MG63 (cell line): ENCODE measurements at regions not wholly inside any gene's neighbourhood (a gene's known extent, or its start where the extent isn't known, plus 50 kb on each side); places are given as distances from the start of the nearest gene placed in this dataset.
"Not testable (repeated sequence)": the region's sequence is repeated elsewhere in the genome, so short reads cannot be mapped to it uniquely, and the experiment has no call there.

ENCODE experiments used
- DNase-seq: peaks from one replicate; pipeline ENCODE4 v3.0.0-alpha.2; 2020
- H3K27me3 ChIP-seq: fragments of 250-450 bp; sonication (Bioruptor Pico); 2 replicates; pipeline ENCODE4 v1.5.1; 2020; ENCODE audit warnings: mild to moderate bottlenecking, moderate library complexity
- H3K36me3 ChIP-seq: fragments of 250-450 bp; sonication (Bioruptor Pico); 2 replicates; pipeline ENCODE4 v1.5.1; 2020; ENCODE audit warnings: mild to moderate bottlenecking, moderate library complexity
- H3K4me3 ChIP-seq: fragments of 250-450 bp; sonication (Bioruptor Pico); 2 replicates; pipeline ENCODE4 v1.5.1; 2020; ENCODE audit warnings: mild to moderate bottlenecking, moderate library complexity
- H3K9me3 ChIP-seq: fragments of 250-450 bp; sonication (Bioruptor Pico); 2 replicates; pipeline ENCODE4 v1.5.1; 2020; ENCODE audit warnings: mild to moderate bottlenecking, moderate library complexity

- Histone ChIP-seq H3K36me3 (no peaks in the 10 kb centered on the region), H3K27me3 (no peaks in the 10 kb centered on the region), H3K9me3 (no peaks in the 10 kb centered on the region), H3K4me3 (no peak overlapping the region)
- no peak for DNase-seq
These were observed 103.4 kb upstream of the USP47 start for GRCh38 chr11:11738370-11738769.

DNA sequence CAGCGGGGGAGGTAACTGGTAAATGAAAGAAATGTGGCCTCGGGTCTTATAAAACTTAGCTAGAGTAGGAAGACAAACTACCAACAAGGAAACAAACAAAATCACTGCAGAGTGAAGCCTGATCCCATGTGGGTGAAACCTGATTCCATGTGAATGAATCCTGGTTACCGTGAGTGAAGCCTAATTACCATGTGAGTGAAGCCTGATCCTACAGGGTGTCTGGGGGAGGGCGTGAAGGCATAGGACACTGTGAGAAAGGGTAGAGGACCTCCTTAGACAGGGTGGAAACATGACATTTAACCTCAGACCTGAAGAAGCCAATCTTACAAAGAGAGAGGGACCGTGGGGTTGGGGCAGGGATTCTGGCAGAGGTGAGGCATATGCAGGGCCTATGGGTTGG, 106.2 kb upstream of the USP47 start:
- H3K9me3 ChIP-seq = no peaks in the 10 kb centered on the region
- no peaks in the 10 kb centered on the region for H3K27me3 ChIP-seq
- DNase-seq = no peak
- H3K4me3 ChIP-seq = no peak overlapping the region
- no peaks in the 10 kb centered on the region for H3K36me3 ChIP-seq

DNA sequence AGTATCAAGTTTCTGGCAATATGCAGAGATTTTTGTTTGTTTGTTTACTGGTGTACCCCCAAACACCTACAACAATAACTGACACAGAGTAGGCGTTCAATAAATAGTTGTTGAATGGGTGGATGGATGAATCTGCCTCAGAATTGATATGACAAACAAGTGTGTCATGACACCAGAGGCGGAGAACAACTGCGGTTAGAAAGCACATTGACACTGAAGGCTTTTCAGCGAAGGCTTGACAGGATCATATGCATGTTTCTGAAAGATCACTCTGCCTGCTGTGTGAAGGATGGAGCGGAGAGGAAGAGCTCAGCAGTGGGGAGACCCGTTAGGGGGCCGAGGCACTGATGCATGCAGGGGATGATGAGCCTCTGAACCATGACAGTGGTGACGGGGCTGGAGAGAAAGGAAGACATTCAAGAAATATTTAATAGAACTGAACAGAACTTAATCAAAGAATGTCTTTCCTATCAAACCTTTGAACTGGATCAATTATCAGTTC, 108.5 kb upstream of the USP47 start:
- Histone ChIP-seq H3K36me3 (no peaks in the 10 kb centered on the region), H3K9me3 (no peaks in the 10 kb centered on the region), H3K4me3 (no peak overlapping the region), H3K27me3 (no peaks in the 10 kb centered on the region)
- no peak for DNase-seq

GRCh38 chr11:11732116-11732515, 109.7 kb upstream of the USP47 start:
- H3K27me3 ChIP-seq = 0 out of 2 replicates have a peak, but pooled peaks cover 5% of the 10 kb centered on the region
- no peak overlapping the region for H3K4me3 ChIP-seq
- H3K9me3 ChIP-seq = no peaks in the 10 kb centered on the region
- peak; percentile 19 for DNase-seq
- no peaks in the 10 kb centered on the region for H3K36me3 ChIP-seq

DNA sequence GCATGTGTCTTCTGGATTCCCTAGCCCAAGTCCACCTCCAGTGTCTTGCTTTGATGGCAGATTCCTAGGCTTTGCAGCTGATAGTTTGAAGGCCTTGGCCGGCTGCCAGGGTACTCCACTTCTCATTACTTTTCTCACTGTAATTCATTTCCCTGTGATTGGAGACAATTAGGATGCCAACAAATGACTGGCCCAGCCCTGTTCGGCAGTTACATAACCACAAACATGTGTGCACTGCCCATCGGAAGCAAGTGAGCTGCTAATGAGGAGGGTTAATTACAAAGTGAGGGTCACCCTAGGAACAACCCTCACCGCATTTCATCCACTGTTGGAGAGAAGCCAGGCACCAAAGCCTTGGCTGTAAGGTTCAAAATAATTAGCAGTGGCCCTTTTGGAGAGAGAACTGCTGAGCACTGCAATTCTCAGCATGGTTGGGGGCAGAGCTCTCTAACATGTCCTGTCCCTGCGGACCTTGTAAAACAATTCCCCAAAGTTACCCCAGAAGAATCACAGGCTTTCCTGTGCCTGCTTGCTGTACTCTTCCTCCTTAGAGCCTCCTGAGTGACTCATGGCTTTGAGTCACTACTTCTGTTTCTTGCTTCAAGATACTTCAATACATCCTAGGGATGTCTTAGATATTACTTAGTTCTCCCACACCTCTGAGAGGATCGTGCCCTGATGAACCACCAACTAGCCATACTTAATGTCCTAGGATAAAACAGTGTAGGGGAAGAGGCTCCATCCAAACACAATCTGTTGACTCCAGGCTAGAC, 109.7 kb upstream of the GALNT18 start:
- peak; percentile 32 for DNase-seq
- H3K36me3 ChIP-seq = no peaks in the 10 kb centered on the region

GRCh38 chr11:11728386-11728785, 106.6 kb upstream of the GALNT18 start:
- Histone ChIP-seq H3K36me3 (no peaks in the 10 kb centered on the region), H3K9me3 (no peaks in the 10 kb centered on the region), H3K4me3 (no peak overlapping the region), H3K27me3 (0 out of 2 replicates have a peak, but pooled peaks cover 5% of the 10 kb centered on the region)
- DNase-seq = no peak

More for the DNA sequence above, 109.7 kb upstream of the GALNT18 start:
- Histone ChIP-seq H3K9me3 (no peaks in the 10 kb centered on the region), H3K27me3 (0 out of 2 replicates have a peak, but pooled peaks cover 5% of the 10 kb centered on the region), H3K4me3 (no peak overlapping the region)

DNA sequence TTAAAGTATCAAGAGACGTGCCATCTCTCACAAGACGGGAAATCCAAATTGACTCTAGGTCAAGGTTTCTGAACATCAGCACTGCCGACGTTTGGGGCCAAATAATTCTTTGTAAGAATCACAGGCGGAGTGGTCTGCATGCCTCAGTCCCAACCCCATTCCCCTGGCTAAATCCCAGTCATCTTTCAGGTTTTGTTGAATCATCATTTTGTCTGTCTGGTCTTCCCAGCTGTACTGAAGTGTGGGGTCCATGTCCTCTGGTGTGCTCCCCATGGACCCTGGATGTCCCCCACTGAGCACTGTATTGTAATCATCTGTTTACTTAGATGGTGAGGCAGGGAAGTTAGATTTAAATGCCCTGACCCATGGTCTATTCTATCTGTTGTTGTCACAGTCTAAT, 103.6 kb upstream of the GALNT18 start:
- Histone ChIP-seq H3K36me3 (no peaks in the 10 kb centered on the region), H3K9me3 (no peaks in the 10 kb centered on the region), H3K27me3 (0 out of 2 replicates have a peak, but pooled peaks cover 5% of the 10 kb centered on the region), H3K4me3 (no peak overlapping the region)
- no peak for DNase-seq

- DNase-seq = no peak
- 0 out of 2 replicates have a peak, but pooled peaks cover 5% of the 10 kb centered on the region for H3K27me3 ChIP-seq
These were observed 103.2 kb upstream of the GALNT18 start for GRCh38 chr11:11724994-11725393.

GRCh38 chr11:11722861-11723260, 101.1 kb upstream of the GALNT18 start:
- 0 out of 2 replicates have a peak, but pooled peaks cover 5% of the 10 kb centered on the region for H3K27me3 ChIP-seq
- H3K4me3 ChIP-seq = no peak overlapping the region
- DNase-seq = no peak
- no peaks in the 10 kb centered on the region for H3K36me3 ChIP-seq
- H3K9me3 ChIP-seq = no peaks in the 10 kb centered on the region

More at GRCh38 chr11:11724994-11725393, 103.2 kb upstream of the GALNT18 start:
- H3K36me3 ChIP-seq = no peaks in the 10 kb centered on the region
- no peaks in the 10 kb centered on the region for H3K9me3 ChIP-seq
- no peak overlapping the region for H3K4me3 ChIP-seq

GRCh38 chr11:11722246-11722645, 100.4 kb upstream of the GALNT18 start:
- no peak for DNase-seq
- Histone ChIP-seq H3K9me3 (no peaks in the 10 kb centered on the region), H3K4me3 (no peak overlapping the region), H3K36me3 (no peaks in the 10 kb centered on the region), H3K27me3 (no peaks in the 10 kb centered on the region)

DNA sequence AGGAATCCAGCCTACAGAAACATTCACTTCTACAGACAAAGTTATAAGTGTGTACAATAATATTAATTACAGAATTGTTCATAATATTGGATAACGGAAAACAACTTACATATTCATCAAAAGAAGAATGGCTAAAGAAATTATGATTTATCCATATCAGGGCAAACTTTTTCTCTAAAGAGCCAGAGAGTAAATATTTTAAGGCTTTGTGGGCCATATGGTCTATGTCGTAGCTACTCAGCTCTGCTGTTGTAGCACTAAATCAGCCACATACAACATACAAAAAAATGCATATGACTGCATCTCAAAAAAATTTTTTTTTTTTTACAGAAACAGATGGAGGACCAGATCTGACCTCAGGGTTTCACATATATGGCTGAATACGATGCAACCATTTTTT, 96.7 kb upstream of the GALNT18 start:
- peaks cover 2% of the 10 kb centered on the region for H3K9me3 ChIP-seq

DNA sequence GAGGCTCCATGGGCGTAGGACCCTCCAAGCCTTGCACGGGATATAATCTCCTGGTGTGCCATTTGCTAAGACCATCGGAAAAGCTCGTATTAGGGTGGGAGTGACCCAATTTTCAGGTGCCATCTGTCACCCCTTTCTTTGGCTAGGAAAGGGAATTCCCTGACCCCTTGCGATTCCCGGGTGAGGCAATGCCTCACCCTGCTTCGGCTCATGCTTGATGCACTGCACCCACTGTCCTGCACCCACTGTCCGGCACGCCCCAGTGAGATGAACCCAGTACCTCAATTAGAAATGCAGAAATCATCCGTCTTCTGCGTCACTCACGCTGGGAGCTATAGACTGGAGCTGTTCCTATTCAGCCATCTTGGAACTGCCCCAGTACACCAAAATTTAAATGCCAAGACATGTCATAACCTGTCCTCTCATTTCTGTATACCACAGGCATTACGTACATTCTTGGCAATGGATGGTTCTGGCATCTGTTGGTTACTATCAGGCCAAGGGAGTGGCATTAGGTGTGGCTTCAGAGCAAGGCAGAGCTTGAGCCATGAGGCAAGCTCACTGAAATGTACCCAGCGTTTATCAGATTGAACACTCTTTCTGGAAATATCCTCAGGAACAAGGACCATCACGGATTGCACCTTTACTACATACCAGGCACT, 95.4 kb upstream of the GALNT18 start:
- Histone ChIP-seq H3K4me3 (no peak overlapping the region), H3K9me3 (peaks cover 2% of the 10 kb centered on the region), H3K36me3 (no peaks in the 10 kb centered on the region), H3K27me3 (no peaks in the 10 kb centered on the region)
- DNase-seq = peak; percentile 47

More for the DNA sequence above, 96.7 kb upstream of the GALNT18 start:
- Histone ChIP-seq H3K4me3 (no peak overlapping the region), H3K27me3 (no peaks in the 10 kb centered on the region), H3K36me3 (no peaks in the 10 kb centered on the region)
- no peak for DNase-seq

DNA sequence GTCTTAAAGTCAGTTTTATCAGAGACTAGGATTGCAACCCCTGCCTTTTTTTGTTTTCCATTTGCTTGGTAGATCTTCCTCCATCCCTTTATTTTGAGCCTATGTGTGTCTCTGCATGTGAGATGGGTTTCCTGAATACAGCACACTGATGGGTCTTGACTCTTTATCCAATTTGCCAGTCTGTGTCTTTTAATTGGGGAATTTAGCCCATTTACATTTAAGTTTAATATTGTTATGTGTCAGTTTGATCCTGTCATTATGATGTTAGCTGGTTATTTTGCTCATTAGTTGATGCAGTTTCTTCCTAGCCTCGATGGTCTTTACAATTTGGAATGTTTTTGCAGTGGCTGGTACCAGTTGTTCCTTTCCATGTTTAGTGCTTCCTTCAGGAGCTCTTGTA, 93.3 kb upstream of the GALNT18 start:
- not testable (repeated sequence) for H3K27me3 ChIP-seq, H3K4me3 ChIP-seq, H3K36me3 ChIP-seq, H3K9me3 ChIP-seq, DNase-seq

DNA sequence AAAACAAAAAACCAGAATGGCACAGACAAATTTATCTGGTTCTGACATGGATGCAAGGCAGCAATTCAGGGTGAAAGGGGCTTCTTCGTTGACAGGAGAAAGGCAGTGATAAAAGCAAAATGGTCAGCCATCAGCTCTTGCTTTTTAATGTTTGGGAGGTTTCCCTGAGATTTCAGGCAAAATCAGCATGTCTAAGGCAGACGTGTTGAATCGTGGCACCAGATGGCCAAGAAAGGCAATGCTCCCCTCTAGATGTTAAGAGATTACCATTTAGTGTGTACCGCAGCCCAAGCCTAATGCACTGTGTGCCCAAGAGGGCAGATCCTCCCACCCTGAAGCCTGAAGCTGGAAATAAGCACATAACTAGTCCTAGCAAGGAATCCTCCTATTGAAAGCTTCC, 88.8 kb upstream of the GALNT18 start:
- no peaks in the 10 kb centered on the region for H3K36me3 ChIP-seq
- H3K27me3 ChIP-seq = no peaks in the 10 kb centered on the region
- DNase-seq = no peak
- no peak overlapping the region for H3K4me3 ChIP-seq
- H3K9me3 ChIP-seq = peaks cover 2% of the 10 kb centered on the region; the same call in 1 of the 2 replicates

DNA sequence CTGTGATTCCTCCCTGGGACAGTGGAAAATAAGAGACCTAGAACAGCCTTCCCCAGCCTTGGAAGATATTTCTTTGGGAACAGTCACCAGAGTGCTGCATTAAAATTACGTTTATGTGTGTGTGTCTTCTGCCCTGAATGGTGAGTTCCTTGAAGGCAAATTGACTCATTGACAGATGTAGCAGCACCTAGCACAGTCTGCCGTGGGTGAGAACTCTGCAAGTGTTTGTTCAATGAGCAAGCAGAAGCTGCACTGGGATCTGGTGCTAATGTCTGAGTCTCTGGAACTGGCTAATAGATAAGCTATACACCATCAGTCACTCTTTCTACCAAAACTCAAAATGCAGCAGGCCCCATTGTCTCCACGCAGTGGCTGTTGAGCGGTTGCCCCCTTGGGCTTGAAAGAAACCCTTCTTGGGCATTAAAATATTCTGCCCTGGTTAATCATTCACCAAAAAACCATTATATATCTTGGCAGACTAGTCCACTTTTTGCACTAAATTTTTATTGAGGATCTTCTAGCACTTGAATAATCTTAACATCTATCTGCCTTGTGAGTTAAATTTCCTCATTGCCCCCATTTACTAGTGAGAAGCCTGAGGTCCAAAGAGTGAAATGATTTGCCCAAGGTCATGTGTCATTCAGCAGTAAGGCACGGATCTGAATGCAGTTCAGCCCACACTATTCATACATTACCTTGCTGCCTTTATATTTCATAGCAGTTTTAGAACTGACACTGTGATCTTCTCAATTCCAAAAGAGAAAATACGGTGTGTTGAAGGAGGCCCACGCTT, 87.8 kb upstream of the GALNT18 start:
- no peaks in the 10 kb centered on the region for H3K27me3 ChIP-seq
- no peak overlapping the region for H3K4me3 ChIP-seq
- no peaks in the 10 kb centered on the region for H3K9me3 ChIP-seq
- no peaks in the 10 kb centered on the region for H3K36me3 ChIP-seq
- DNase-seq = no peak

DNA sequence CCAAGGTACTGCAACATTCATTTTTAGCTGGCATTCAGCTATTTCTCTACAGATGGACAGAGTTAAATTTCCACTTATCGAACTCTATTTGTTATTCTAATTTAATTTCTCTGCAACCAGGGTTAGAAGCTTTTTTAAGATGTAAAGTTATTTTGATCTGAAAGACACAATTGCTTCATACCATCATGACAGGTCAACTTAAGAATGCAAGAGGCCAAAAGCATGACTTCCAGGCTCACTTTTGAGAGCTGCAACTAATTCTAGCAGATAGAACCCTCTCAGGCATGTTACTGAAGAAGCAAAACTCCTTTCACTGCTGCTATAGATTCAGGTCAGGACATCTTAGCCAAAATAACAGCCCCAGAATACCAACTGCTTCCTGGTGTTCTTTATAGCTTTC, 86.5 kb upstream of the GALNT18 start:
- H3K4me3 ChIP-seq = no peak overlapping the region
- no peak for DNase-seq
- H3K27me3 ChIP-seq = no peaks in the 10 kb centered on the region
- no peaks in the 10 kb centered on the region for H3K9me3 ChIP-seq
- H3K36me3 ChIP-seq = no peaks in the 10 kb centered on the region

GRCh38 chr11:11706028-11706427, 84.2 kb upstream of the GALNT18 start:
- Histone ChIP-seq H3K9me3 (no peaks in the 10 kb centered on the region), H3K4me3 (no peak overlapping the region), H3K27me3 (no peaks in the 10 kb centered on the region), H3K36me3 (no peaks in the 10 kb centered on the region)
- DNase-seq = no peak
